NCI-H2196 (cell line): ENCODE measurements at regions not wholly inside any gene's neighbourhood (a gene's known extent, or its start where the extent isn't known, plus 50 kb on each side); places are given as distances from the start of the nearest gene placed in this dataset.
A peak's percentile ranks its signal among the peaks of the same experiment; 100 is the strongest.

Source experiments
- DNase-seq: peaks from one replicate; lab custom pipeline; 2025; ENCODE audit not compliant: unreplicated experiment; lab: John Stamatoyannopoulos, UW

DNA sequence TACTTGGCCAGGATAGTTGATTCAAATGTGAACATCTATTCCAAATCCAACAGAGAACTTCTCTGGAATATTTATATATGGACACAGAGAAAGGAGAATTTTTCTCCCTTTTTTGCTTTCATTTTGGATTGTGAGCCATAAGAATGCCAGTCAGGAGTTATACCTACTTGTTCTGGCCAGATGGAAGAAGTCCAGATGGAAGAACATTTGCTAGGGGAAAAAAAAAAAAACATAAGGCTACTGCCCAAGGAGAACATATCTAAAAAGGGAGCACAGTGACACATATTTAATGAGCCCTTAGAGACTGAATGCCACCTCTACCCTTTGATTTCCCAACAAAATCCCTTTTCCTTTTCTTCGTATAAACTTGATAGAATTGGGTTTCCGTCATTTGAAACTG, 61.7 kb upstream of the PPP2R2B start:
- DNase-seq: no peak

DNA sequence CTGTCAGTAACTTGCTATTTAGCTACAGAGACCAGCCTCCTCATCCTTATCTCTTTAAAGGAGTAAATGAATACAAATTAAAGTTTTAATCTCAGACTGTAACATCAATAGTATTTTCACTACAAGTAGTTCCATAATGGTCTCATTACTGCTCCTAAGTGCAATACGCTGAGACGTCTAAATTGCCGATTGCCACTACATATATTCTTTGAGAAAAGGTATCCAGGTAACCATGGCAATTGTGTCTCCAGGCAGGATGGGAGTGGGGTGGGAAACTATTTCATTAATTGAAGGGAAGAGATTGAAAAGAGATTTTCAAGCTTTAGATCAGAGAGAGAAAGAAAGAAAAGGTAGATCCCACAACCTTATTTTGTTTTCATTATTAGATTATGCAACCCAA, 65.5 kb upstream of the PPP2R2B start:
- DNase-seq: no peak

DNA sequence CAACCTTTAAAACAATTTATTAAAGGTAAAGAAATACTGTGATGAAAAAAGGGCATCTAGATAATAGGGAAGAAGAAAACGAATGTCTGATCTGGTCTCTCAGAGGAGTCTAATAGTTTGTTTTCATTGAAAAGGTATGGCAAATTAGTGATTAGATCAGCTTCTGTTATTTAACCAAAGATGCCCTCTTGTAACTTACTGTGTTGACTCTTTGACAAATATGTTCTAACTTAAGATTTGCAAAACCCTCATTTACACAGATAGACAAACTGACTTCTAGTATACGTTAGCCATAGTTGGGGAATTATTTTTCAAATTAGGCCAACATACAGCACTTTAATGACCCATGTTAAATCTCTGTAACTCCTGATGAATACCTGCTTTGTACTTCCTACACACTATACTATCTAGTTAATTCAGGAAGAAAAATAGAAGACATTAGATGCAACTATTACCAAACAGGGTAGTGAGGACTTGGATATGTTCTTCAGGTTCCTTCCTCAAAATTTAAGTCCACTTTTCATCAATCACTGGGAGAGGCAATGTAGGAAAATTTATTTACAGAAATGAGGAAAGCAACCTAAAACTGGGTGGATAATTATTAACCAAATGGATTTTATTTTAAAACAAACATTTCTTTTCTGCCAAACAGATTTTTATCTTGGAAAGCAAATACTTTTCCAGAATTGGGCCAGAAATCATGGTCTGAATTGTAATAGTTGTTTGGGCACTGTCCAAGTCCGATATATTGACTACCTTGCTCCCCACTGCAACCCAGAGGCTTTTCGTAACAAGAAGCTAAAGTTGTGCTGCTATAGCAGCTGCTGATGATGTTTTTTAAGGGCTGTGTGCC, 66.4 kb upstream of the PPP2R2B start:
- no peak for DNase-seq

DNA sequence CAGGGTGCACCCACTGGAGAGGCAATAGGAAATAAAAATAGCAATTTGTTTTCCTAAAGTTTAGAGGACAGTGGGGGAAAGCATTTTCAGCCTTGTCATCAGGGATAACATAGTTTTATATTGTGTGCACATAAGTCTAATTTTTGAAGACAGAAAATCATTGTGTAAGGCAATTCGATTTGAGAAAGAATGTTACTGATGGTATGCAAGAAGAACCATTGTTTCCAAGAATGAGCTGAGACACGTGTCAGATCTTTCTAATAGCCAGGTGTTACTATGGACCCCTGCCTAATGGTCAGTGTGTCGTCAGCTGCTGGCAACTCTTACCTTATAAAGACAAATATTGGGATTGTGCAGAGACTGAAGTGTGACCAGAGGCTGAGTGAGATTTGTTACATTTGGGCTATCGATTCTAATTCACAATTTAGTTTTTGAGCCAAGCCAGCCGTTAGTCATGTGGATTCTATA, 67.1 kb upstream of the PPP2R2B start:
- DNase-seq: no peak

DNA sequence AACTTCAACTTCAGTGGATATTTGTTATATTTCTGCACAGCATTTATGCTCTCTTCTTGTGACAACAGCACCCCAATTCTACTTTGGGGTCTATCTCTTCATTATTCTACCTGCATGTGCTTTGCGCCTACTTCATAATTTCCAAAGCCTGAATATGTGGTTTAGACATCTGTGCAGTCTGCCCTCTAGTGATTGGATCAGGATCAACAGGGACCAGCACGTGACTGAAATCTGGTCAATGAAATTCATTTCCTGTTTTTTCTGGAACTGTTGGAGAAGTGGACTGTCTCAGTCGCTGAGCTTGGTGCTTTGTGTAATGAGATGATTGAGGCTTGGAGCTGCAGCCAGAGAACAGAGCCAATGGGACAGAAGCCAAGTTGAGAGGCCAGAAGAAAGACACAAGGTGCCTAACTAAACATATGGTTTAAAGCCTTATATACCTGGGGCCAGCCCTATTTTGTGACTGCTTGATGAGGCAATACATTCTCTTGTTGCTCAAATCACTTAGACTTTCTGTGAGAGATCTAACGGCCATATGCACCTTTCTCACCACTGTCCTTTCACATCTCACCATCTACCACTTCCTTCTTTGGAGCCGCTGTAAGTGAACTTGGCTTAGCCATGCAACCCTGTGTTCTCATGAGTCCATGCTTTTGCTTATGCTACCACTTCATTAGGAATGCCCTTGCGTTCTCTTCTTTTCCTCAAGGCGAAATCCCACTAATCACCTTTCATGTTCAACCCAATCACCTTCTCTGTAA, 68.8 kb upstream of the PPP2R2B start:
- DNase-seq: peak; percentile 52

DNA sequence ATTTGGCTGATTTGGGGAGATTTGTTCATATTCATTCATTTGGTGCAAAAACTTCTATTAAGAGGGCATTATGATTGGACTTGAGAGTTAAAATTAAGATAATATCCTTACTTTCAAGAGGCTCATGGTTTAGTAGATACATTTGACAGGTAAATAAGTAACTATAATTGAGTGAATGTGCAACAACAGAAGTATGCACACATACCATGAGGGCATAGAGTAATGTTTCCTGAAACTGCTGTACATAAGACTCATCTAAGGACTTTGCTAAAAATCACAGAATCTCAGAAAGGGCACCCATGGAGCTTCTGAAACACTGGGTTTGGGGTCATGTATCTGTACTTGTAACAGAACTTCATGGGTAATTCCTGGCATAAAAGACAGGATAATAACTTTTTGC, 70.1 kb upstream of the PPP2R2B start:
- no peak for DNase-seq

DNA sequence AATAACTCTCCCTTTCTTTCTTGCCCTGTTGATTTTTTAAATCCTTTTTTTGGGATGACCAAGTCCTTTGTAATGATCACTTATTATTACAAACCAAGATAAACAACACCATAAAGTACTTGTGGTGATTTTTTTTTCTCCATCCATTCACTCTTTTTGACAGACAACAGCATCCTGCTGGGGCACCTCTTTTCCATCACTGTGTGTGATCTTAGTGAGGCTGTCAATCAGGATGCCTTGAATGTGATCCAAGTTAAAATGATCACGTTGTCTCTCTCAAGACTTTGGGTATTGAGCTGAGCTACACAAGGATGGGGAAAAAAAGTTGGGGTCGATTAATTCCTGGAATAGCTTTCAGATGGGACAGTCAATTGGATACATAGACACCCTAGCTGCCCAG, 73.6 kb upstream of the PPP2R2B start:
- DNase-seq: no peak

DNA sequence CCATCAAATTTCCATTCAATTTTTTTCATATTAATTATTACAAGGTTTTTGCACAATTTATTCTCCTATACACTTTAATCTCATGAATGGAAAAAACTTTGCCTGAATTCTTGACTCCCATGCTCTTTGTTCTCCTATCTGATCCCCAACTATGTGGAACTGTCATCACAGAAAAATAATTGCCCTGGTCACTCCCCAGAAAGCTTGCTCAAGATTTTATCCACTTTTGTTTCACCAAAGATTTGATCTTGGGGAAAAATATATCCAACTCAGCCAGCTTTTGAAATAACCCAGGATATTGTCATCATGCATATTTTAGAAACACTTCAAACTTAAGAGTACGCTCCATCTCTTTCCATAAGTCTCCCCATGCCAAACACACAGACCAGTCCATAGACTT, 77.7 kb upstream of the PPP2R2B start:
- no peak for DNase-seq

DNA sequence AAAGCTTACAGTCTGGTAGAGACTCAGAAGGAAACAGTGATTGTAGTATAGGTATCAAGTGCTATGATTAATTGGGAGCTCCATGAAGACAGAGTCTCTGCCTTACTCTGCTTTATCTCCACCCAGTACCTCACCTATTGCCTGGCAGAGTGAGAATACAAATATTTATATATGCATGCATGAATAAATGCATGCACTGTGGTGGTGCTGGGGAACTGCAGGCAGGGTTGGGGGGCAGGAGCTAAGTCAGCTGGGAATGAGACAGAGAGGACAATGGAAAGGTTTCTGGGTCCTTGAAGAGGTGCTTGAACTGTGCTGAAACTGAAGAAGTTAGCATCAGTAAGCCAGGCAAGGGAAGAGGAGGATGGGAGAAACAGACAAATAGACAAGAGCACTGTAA, 80.8 kb upstream of the PPP2R2B start:
- no peak for DNase-seq

DNA sequence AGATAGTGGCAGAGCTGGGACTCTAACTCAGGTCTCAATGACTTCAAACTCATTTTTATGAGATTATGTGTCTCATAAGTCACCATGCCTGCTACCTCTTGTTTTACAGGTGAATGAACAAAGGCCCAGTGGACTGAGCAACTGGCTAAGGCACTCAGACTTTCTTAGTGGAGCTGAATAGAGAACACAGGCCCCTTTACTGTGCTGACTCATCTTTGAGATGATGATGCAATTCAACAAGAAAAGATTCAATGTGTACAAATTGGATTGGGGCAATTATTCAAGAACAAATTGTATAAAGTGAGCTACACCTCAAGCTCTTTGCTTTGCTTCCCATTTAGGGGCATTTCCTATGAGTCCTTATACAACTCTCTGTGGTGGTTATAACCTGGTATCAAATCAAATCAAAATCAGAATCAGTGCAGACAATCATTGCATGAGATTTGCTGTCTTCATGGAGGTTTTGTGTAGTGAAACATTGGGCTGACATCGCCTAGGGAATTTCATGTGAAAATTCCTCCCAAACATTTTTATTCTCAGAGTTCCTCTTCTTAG, 84.3 kb upstream of the PPP2R2B start:
- DNase-seq: no peak

DNA sequence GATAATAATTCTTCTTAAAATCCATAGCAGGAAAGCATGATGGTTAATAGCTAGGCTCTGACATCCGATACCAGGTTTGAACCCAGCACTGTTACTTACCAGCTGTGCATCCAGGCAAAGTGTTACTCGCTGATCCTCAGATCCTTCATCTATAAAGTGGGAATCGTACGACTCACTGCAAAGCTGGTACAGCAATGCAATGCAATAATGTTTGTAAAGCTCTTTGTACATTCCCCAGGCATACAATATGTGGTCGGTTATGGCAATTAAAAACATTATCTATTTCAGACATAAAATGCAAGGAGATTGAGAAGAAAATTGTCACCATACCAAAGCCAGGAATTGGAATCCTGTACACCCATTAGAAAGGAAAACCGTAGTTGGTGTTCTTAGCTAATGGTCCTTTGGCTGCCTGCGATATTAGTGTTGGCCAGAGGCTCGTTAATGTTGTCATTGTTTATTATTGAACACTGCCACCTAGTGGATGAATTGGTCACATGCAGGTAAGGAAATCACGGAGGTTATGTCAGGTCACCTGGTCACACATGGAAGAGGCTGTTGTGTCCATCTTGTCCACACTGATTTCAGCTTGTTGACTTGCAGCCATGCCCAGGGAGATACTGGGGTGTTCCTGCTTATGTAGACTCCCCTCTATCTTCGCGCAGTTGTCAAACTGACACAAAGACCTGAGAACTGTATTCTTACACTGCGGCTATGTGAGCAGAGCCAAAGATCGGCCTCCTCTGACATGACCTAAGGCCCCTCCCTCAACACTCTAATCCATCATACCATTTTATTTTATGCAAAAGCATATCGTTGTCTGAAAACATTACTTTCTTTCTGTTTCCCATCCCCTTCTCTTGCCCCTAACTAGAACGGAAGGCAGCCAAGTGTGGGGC, 87.5 kb upstream of the PPP2R2B start:
- DNase-seq: peak; percentile 88

DNA sequence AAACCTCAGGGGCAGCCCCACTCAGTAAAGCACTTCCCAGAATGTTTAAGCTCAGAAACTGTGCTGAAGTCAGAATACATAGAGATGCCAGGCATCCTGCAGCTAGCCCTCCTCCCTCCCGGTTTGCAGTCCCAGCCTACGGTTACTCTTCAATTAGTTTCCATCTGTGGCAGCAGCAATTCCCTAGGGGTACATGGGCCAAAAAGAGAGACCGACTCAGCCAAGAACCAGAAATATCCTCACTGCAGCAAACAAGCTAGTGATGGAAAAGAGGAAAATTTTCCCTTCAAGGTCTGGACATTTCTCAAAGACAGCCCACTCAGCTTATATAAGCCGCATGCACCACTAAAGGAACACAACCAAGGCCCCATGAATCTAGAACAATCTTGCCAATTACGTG, 89.1 kb upstream of the PPP2R2B start:
- no peak for DNase-seq

DNA sequence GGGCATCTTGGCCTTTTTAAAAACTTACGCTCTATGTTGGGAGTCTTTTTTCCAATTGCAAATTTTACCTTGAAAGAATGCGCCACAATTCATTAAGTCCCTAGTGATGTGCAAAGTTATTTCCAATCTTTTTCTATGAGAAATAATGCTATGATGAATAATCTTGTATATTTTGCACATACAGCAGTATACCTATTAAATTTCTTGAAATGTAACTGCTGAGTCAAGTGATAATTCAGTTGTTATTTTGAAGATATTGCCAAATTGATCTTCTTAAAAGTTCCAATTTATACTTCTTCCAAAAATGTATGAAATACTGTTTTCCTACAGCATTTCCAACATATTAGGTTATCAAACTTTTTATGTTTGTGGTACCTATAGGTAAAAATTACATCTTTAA, 92.8 kb upstream of the PPP2R2B start:
- DNase-seq: no peak

DNA sequence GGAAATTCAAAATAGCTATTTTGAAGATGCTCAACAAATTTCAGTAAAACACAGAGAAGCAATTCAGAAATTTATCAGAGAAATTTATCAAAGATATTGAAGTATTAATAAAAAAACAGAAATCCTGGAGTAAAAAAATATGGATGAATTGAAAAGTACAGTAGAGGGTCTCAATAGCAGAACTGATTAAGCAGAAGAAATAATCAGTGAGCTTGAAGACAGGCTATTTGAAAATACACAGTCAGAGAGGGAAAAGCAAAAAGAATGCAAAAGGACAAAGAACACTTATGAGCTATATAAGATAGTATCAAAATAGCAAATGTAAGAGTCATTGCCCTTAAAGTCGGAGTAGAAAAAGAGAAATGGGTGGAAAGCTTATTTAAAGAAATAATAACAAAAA, 107.9 kb upstream of the PPP2R2B start:
- DNase-seq: no peak

DNA sequence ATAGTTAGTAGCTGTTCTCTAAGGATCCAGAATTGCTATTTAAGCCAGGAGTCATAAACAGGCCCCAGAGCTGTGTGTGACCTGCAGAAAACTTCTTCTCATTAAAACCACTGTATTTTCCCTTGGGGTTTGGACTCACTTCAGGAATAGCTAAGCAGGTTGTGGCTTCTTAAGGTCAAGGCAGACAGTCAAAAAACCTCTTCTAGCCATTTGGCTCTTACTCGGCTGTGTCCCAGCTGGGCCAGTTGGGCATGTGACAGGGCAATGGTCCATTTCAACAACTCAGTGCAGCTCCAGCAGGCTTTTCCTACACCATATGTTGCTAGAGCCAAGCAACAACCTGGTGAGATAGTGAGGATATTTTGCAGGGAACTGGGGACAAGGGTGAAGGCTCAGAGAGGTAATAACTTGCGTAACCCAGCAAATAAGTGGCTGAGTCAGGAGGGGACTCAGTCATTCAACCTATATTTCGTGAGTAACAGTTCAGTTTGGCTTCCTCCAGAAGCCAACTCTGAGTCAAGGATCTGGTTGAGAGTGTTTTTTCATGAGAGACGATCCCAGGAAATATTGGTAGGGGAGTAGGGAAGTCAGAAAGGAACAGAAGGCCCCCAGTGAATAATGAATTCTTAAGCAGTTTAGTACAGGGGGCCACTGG, 115.4 kb upstream of the PPP2R2B start:
- no peak for DNase-seq

DNA sequence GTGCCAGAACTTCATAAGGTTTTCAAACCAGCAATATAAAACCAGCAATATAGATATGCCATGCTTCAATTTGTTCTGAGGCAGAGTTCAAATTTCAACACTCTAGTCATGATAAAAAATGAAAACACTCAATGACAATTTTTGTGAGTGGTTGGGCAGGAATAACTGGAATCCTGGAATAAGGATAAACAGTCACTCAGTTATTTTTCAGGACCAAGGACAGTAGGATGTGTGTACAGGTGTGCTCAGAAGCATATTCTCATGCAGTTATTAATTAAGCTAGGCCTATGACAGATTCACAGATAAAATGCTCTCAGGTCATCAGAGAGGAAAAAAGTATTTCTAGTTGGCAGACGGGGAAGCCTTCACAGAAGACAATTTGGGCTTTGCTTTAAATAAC, 117.3 kb upstream of the PPP2R2B start:
- no peak for DNase-seq

DNA sequence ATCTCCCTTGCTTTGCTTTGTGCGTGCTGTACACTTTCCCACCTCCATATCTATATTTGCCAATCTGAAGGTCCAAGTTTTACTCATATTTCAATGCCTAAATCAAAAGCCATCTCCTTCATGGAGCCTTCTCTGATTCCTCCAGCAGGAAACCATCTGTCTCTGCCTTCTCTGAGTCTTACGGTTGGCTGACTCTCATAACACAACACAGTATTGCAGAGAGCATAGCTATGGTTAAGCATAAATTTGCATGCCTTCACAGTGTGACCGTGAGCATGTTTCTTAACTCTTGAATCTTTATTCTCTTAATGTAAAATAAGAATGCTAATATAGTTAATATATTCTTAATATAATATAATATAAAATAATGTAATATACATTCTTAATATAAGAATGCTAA, 136.8 kb upstream of the PPP2R2B start:
- no peak for DNase-seq

DNA sequence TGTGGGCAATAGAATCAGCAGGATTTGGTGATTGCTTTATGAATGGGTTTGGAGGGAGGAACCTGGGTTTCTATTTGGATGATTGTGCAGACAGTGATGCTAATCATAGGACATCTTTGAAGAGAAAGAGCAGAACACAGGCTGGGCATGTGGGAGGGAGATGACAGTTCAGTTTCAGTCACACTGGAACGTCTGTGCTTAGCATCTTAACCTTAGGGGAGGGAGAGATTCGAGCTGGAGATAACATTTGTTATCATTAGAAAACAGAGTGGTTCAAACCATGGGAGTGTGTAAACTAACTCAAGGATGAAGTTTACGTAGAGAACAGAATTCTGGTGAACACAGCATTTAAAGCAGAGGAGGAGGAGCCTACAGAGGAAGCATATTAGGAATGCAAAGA, 138.6 kb upstream of the PPP2R2B start:
- DNase-seq: no peak

DNA sequence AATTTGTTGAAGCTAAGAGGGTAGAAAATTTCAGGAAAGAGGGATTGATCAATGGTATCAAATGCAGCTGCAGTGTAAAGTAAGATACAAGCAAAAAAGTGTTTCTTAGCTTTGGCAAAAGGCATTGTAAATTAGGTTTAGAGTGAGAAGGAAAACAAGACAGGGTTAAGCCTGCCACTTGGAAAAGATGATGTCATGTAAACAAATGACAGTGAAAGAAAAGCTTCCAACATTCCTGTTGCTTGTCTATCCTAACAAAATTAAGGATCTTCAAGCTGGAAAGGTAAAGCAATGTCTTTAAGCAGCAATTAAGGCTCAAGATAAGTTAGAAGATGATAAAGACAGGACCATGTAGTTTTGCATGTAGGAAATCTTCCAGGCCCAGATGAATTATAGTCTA, 139.1 kb upstream of the PPP2R2B start:
- DNase-seq: no peak

DNA sequence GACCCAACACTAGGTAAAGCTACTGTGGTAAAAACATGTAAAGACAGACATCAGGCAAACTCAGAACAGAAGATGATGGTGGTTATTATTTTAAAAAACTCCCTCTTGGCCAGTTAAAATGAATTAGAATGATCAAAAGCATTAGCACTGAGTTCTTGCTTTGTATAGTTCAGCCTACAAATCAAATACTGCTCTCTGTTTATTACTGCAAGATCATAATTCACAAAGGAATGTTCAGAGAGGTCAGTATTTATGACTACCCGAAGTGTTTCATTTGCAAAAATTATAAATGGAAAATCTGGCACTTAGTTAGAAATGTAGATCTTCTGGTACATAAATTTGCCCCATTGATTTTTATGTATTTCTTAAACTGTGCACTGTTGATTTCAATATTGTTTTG, 140.3 kb upstream of the PPP2R2B start:
- no peak for DNase-seq
